HepG2 (cell line): ENCODE measurements at regions not wholly inside any gene's neighbourhood (a gene's known extent, or its start where the extent isn't known, plus 50 kb on each side); places are given as distances from the start of the nearest gene placed in this dataset.

ENCODE experiments used
- ATAC-seq: fragments of 200-7000 bp; cut with Tn5 transposase; 3 replicates; pipeline ENCODE4 v1.9.1; 2020; ENCODE audit warnings: mild to moderate bottlenecking, moderate library complexity
- BruUV-seq: library from RNA; stranded (reverse); fragments of 400-500 nt; replicated peaks from 2 replicates; lab custom pipeline; 2021; lab: Mats Ljungman, UMichigan
- CTCF ChIA-PET: fragments of 300-600 bp; formaldehyde crosslinking; extraction: SDS; loops from one replicate; lab custom pipeline; 2021; ENCODE audit warnings: low total read pairs, inconsistent platforms, low intra/inter-chr PET ratio; lab: Yijun Ruan, JAX
- POLR2A ChIA-PET: fragments of 350-600 bp; sonication (Branson Sonifier 250); formaldehyde crosslinking; loops from one replicate; lab custom pipeline; 2020; ENCODE audit warnings: antibody characterized with exemption, inconsistent platforms; lab: Yijun Ruan, JAX
- DNase-seq: peaks from one replicate; pipeline ENCODE4 v3.0.0-alpha.2; 2015; ENCODE audit warnings: low spot score
- FAIRE-seq: peaks from 3 replicates; lab custom pipeline; 2011; peaks lifted over from hg19 to GRCh38; lab: Jason Lieb, UNC
- H2AFZ ChIP-seq: one replicate; pipeline ENCODE4 v1.6.1; 2011; ENCODE audit warnings: low read length, inconsistent platforms
- H3K27ac ChIP-seq: fragments of 300-600 bp; 3 replicates; pipeline ENCODE4 v1.8.0; 2011; ENCODE audit warnings: mixed run types, mild to moderate bottlenecking, mixed read lengths, low read length, inconsistent platforms; ENCODE audit not compliant: insufficient read depth; ENCODE audit errors: extremely low read length
- H3K27me3 ChIP-seq, 2 experiments: fragments of 200-600 bp in 1 of 2; 2 replicates in 1 of 2; 3 replicates in 1 of 2; pipeline versions ENCODE4 v1.6.0 to v1.8.0; 2011; ENCODE audit warnings: low read length in 2 of 2, mild to moderate bottlenecking in 2 of 2, moderate library complexity in 2 of 2, inconsistent platforms in 1 of 2; ENCODE audit not compliant: insufficient read depth in 2 of 2, control insufficient read depth in 1 of 2
- H3K36me3 ChIP-seq, 2 experiments: fragments of 200-600 bp in 1 of 2; replicated peaks in 1 of 2; 2 replicates in 1 of 2; 3 replicates in 1 of 2; pipeline versions ENCODE4 v1.5.1 to v1.8.0; 2011; ENCODE audit warnings: low read length in 2 of 2, inconsistent platforms in 1 of 2; ENCODE audit not compliant: insufficient read depth in 2 of 2, control insufficient read depth in 1 of 2
- H3K4me1 ChIP-seq: 2 replicates; pipeline ENCODE4 v1.5.1; 2012; ENCODE audit warnings: low read length, inconsistent platforms; ENCODE audit not compliant: insufficient read depth
- H3K4me2 ChIP-seq: 2 replicates; pipeline ENCODE4 v1.6.0; 2011; ENCODE audit warnings: low read depth, low read length, inconsistent platforms
- H3K4me3 ChIP-seq, 3 experiments: fragments of 200-600 bp in 1 of 3; sonication (generic), shearing (Covaris generic) in 1 of 3; replicated peaks in 1 of 3; 2 replicates each; pipeline ENCODE4 v1.5.1; 2011 to 2016; ENCODE audit warnings: low read length in 3 of 3, inconsistent platforms in 2 of 3, low read depth in 2 of 3, mild to moderate bottlenecking in 2 of 3, control low read depth in 1 of 3, mixed read lengths in 1 of 3; ENCODE audit not compliant: insufficient read depth in 1 of 3
- H3K79me2 ChIP-seq: one replicate; pipeline ENCODE4 v1.6.1; 2011; ENCODE audit warnings: low read length, inconsistent platforms; ENCODE audit not compliant: insufficient read depth
- H3K9ac ChIP-seq: 2 replicates; pipeline ENCODE4 v1.6.0; 2011; ENCODE audit warnings: mild to moderate bottlenecking, low read depth, low read length, inconsistent platforms; ENCODE audit not compliant: insufficient read depth
- H3K9me3 ChIP-seq: 2 replicates; pipeline ENCODE4 v1.5.1; 2012; ENCODE audit warnings: mild to moderate bottlenecking, low read length
- H4K20me1 ChIP-seq: 2 replicates; pipeline ENCODE4 v1.6.0; 2011; ENCODE audit warnings: inconsistent platforms, mild to moderate bottlenecking, low read length, moderate library complexity; ENCODE audit not compliant: insufficient read depth
- FOXO4 ChIP-seq: sonication (generic); formaldehyde crosslinking; conservative IDR thresholded peaks from 2 replicates; pipeline ENCODE4 v1.8.1; 2023; ENCODE audit warnings: missing genetic modification reagents
- GFI1 ChIP-seq: sonication (generic); formaldehyde crosslinking; IDR thresholded peaks from 2 replicates; pipeline ENCODE4 v1.5.0; 2020; ENCODE audit warnings: missing genetic modification reagents, mild to moderate bottlenecking, borderline replicate concordance
- NRL ChIP-seq: sonication (generic); formaldehyde crosslinking; IDR thresholded peaks from 2 replicates; pipeline ENCODE4 v1.5.0; 2020; ENCODE audit warnings: missing genetic modification reagents, mild to moderate bottlenecking, moderate library complexity, borderline replicate concordance
- PHF8 ChIP-seq: sonication (generic); formaldehyde crosslinking; IDR thresholded peaks from 2 replicates; pipeline ENCODE4 v1.5.0; 2020; ENCODE audit warnings: missing genetic modification reagents
- SALL1 ChIP-seq: sonication (generic); formaldehyde crosslinking; IDR thresholded peaks from 2 replicates; pipeline ENCODE4 v1.8.0; 2022; ENCODE audit warnings: mild to moderate bottlenecking, missing genetic modification reagents
- SUZ12 ChIP-seq: fragments of 150-350 bp; IDR thresholded peaks from 2 replicates; pipeline ENCODE4 v1.6.1; 2014; ENCODE audit warnings: low read depth, low read length
- USF2 ChIP-seq, 2 experiments: sonication (generic) in 1 of 2; formaldehyde crosslinking in 1 of 2; IDR thresholded peaks; 2 replicates each; pipeline versions ENCODE4 v1.5.1 to v1.6.1; 2011 to 2020; ENCODE audit warnings: borderline replicate concordance in 1 of 2, low read depth in 1 of 2, low read length in 1 of 2, mild to moderate bottlenecking in 1 of 2, missing genetic modification reagents in 1 of 2, moderate library complexity in 1 of 2
- ZIK1 ChIP-seq: sonication (generic); formaldehyde crosslinking; IDR thresholded peaks from 2 replicates; pipeline ENCODE4 v1.5.0; 2020; ENCODE audit warnings: mild to moderate bottlenecking, low read depth, missing genetic modification reagents, borderline replicate concordance
- ZNF335 ChIP-seq: sonication (generic); formaldehyde crosslinking; IDR thresholded peaks from 2 replicates; pipeline ENCODE4 v1.4.0; 2020; ENCODE audit warnings: missing genetic modification reagents
- ZNF431 ChIP-seq: sonication (generic); formaldehyde crosslinking; IDR thresholded peaks from 2 replicates; pipeline ENCODE4 v1.9.0; 2022; ENCODE audit warnings: missing genetic modification reagents, low read depth, mild to moderate bottlenecking, borderline replicate concordance
- ZNF564 ChIP-seq: sonication (generic); formaldehyde crosslinking; IDR thresholded peaks from 2 replicates; pipeline ENCODE4 v1.8.1; 2023; ENCODE audit warnings: mild to moderate bottlenecking, missing genetic modification reagents
- WGBS: methylation state at CpG from one replicate; pipeline ENCODE4 v1.1.6; 2017; ENCODE audit warnings: low lambda C conversion rate; 5-methylcytosine and 5-hydroxymethylcytosine counted together
- in situ Hi-C: cut with HindIII; loops from 2 replicates; pipeline ENCODE4 v1.10.0; 2017; ENCODE audit warnings: low pct_unique_long_range_greater_than_20kb; ENCODE audit not compliant: extremely low pct_ligation_motif_present
- intact Hi-C: fragments of 100-400 bp; cut with micrococcal nuclease; formaldehyde crosslinking; loops from one replicate; pipeline ENCODE4 v1.10.0; 2022; ENCODE audit not compliant: unreplicated experiment

DNA sequence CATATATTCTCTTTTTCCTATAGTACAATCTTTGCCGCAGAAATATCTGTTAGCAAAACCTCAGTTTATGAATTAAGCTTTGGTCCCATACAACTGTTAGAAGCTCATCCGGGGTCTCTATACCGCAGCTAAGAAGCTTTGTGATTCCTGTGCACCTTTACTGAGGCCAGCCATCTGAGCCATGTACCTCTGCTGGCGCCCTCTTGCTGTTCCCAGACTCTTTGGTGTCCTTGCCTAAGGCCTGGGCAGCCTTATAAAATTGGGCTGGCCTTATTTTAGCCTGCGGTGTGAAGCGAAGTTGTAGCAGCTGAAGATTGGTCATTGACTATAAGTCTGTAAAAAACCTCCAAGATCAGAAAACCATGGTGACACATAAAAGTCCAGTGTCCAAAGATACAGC, 1135.1 kb upstream of the CHAC2 start:
- no peak for TF ChIP-seq USF2 (IDR thresholded peaks at IDR 0.05; ENCODE audit: low read depth, low read length)
- no peak for TF ChIP-seq USF2 (CRISPR knock-in tag; IDR thresholded peaks at IDR 0.05; ENCODE audit: borderline replicate concordance)
- TF ChIP-seq FOXO4 (CRISPR knock-in tag) = no peak
- TF ChIP-seq ZNF431 (CRISPR knock-in tag) = no peak
- TF ChIP-seq GFI1 (CRISPR knock-in tag) = no peak
- TF ChIP-seq NRL (CRISPR knock-in tag) = no peak
- no peak for TF ChIP-seq ZNF335
- no peak for TF ChIP-seq ZNF564 (CRISPR knock-in tag)
- no peak for TF ChIP-seq SALL1 (CRISPR knock-in tag)
- no peak for TF ChIP-seq PHF8 (CRISPR knock-in tag)
- no peak for TF ChIP-seq SUZ12
- no peak for TF ChIP-seq ZIK1
- TF ChIP-seq, all 625 proteins: peak for 0
- Histone ChIP-seq H3K79me2 (no peaks in the 10 kb centered on the region), H3K36me3 (no peaks in the 10 kb centered on the region), H3K4me3 (no peak overlapping the region), H2AFZ (no peak overlapping the region), H3K27me3 (no peaks in the 10 kb centered on the region), H3K9me3 (peaks cover 83% of the 10 kb centered on the region), H4K20me1 (no peaks in the 10 kb centered on the region), H3K27ac (no peak overlapping the region), H3K9ac (no peak overlapping the region), H3K4me1 (no peaks in the 10 kb centered on the region), H3K4me2 (no peak overlapping the region)
- BruUV-seq = no TSS peak
- CTCF ChIA-PET = no interaction called here
- WGBS = 45% methylated on average over 6 of the region's 6 CpGs
- POLR2A ChIA-PET = no interaction called here
- ATAC-seq (no peak), FAIRE-seq (no peak), DNase-seq (no peak)
- intact Hi-C loops = no loop called here
- in situ Hi-C loops = no loop called here
